HUDEP-2 (cell line): ENCODE measurements at regions not wholly inside any gene's neighbourhood (a gene's known extent, or its start where the extent isn't known, plus 50 kb on each side); places are given as distances from the start of the nearest gene placed in this dataset.

Source experiments
- DNase-seq, 76 experiments: peaks; one replicate each; lab custom pipeline; 2025; ENCODE audit not compliant: unreplicated experiment in 76 of 76; lab: John Stamatoyannopoulos, UW

DNA sequence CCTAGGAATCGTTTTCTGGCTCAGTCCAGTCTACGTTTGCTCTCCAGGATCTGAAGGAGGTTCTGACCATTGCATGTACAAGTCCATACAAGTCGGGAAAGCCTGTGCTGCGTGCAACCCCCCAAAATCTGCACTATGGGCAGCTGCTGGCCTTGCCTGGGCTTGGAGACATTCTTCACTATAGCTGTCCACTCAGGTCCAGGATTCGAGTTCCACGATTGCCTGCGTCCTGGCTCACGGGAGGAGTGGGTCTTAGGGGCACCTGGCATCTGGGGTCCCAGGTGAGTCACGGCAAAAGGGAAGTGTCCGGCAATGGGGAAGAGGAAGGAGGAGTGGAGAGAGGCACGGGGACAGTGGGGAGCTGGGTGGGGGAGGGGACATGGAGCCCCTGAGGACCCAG lies 563.0 kb downstream of the BRD1 start:
- DNase-seq: no peak

DNA sequence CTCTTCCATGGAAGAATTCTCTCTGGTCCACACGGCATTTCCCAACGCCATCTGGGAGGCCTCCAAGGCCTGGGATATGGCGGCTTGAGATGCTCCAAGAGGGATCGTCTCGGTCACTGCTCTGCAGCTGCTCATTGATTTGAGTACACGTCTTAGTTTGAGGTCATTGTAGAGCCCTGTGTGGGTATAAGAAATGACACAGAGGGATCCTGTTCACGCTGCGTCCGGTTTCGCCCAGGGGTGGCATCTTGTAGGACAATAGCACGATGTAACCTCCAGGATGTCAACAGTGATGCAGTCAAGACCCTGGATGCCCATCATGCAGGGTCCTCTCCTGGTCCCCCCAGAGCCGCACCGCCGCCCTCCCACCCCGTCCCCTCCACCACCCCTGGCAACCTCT lies 564.6 kb downstream of the BRD1 start:
- DNase-seq: no peak

DNA sequence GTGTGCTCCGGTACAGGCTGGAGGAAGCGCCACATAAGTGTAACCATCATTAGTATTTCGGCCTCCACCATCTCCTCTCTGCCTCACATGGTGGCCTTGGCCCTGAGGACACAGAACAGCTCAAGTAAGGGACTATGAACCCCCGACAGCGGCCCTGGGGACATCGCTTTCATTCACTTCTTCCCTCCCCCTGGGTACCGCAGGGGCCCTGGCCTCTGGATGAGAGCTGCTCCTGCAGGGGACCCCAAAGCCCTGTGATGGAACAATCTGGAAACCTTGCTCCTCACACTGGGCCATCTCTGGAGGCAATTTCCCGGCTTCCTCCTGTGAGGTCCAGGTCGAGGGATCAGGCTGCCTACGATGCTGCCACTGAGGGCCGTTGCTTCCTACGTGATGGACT lies 565.5 kb downstream of the BRD1 start:
- no peak for DNase-seq

DNA sequence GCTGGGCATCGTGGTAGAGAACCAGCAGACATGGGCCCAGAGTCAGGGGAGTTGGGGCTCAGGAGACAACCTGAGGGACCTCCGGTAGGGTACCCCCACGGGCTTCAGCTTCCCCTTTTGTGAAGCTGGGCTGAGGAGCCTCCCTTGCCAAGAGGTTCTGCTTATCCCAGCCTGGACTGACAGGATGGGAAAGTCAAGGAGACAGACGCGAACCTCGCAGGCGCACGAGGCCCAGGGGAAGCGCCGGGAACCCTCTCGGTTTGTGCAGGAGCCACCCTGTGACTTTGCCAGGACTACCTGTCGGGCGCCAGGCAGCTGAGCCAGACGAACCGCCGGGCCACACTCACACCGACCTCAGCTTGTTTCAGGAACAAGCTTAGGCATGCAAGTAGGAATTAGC lies 566.1 kb downstream of the BRD1 start:
- no peak for DNase-seq

DNA sequence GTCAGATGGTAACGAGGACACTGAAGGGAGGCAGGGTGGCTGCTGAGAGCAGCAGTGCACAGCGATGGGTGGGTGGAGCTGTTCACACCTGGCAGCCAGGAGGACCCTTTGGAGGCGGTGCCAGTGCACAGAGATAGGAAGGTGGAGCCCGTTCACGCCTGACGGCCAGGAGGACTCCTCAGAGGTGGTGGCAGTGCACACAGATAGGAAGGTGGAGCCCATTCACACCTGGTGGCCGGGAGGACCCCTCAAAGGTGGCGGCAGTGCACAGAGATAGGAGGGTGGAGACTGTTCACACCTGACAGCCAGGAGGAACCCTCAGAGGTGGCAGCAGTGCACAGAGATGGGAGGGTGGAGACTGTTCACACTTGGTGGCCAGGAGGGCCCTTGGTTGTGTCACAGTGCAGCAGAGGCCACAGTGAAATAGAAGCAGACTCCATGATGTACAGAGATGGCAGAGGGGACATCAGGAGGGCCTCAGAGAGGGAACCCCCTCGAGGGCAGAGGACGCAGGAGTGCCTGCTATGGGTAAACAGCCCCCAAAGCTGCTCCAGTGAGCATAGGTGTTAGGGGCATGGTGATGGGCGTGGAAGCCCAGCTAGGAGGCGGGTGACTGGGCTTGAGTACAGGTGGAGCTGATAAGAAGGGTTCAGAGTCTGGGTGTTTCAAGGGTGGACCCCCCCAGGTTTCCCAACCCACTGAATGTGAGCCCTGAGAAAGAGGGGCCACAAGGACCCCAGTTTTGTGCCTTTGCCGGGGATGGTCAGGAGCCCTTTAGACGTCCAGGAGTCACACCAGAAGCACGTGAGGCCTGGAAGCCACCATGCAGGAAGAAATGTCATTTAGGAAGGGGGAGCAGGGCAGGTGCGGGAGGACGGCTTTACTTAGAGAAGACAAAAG lies 566.7 kb downstream of the BRD1 start:
- no peak for DNase-seq

DNA sequence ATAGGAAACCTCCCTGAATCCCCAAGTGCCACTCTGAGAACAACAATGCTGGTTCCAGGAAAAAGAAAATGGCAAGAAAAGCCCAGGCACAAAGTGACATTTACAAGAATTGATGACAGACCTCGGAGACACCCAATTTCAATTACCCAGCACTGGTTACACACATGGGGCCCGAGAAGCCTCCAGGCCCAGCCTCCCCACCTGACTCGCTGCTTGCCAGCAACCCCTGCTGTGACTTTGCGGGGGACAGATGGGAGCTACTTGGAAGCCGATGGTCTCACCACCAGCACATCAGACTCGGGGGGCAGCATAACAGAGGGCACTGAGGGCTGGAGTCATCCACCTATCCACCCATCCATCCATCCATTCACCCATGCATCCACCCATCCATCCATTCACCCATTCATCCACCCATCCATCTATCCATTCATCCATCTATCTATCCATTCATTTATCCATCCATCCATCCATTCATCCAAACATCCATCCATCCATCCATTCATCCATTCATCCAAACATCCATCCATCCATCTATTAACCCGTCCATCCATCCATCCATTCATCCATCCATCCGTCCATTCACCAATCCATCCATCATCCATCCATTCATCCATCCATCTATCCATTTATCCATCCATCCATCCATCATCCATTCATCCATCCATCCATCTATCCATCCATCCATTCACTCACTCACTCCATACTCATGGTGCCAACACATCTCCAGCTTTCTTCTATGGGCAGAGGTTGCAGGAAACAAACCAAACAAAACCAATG lies 567.6 kb downstream of the BRD1 start:
- no peak for DNase-seq

DNA sequence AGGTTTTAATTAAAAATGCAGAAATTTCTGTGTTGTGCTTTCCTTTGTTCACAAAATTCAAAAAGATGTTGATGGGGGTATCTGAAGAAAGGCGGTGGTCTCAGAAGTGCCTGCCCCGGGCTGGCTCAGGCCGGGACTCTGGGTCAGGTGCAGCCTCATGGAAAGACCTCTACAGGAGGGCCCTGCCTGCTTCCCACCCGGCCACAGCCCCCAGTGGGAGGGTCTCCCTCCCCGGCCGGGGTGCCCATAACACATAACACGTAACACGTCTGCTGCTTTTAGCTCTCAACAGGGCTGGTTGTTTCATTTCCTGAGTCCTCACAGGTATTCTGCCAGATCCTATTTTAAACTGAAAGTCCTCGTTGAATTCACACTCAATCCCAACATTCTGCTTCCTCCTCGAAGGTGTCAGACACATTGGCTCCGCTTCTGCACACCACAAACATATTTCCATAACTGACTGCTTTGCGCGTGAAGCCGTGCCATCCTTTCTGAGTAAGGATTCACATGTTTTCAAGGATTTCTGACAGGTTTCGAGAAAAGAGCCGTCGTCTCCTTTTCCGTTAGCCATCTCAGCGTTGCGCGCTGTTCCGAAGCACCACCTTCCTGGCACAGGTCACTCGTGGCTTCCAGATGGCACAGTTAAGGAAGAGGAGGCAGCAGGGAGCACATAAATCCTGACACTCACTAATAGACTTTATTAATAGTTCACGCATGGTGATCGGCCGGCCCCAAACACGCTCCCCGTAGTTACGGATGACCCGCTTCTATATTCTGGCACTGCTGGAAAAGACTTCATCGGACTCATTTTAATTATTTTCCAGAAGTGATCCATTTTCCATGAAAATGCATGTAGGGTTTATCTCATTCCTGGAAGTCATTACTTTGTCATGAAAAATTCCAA lies 569.3 kb downstream of the BRD1 start:
- no peak for DNase-seq

DNA sequence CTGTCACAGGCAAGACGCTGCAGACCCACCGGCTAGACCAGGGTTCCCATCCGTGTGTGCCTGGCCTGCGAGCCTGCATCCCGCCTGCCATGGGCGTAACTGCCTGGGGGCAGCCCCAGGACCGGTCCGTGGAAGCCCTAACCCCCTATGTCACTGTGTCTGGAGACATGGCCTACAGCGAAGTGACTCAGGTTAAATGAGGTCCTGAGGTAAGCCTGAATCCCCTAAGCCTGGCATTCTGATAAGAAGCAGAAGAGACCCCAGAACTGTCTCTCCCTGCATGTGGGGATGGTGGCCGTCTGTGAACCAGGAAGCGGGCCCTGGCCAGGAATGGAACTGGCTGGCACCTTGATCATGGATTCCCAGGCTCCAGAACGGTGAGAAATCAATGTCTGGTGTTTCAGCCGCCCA lies 570.1 kb downstream of the BRD1 start:
- no peak for DNase-seq

DNA sequence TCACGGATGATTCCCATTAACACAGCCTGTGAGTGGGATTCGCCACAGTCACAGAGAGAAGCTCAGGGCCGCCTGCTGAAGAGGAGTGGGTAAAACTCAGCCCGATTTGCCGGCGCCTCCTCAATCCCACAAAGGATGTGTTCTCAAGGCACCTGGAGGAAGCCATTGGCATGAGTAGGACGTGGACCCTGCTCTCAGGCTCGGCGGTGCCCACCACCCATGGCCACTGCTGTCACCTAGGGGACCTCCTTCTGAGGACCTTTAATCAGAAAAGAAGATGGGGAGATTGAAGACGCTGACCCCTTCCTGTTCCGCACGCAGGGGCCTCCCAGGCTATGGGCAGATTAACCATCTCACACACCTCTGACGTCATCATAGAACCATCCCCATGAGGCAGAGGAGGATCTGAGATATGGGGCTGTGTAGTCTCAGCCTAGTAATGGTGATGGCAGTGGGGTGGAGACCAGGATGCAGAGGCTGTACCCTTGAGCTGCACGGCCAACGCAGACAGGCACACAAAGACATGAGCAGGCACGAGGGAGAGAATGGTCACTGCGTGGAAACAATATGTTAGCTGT lies 571.8 kb downstream of the BRD1 start:
- DNase-seq: no peak

DNA sequence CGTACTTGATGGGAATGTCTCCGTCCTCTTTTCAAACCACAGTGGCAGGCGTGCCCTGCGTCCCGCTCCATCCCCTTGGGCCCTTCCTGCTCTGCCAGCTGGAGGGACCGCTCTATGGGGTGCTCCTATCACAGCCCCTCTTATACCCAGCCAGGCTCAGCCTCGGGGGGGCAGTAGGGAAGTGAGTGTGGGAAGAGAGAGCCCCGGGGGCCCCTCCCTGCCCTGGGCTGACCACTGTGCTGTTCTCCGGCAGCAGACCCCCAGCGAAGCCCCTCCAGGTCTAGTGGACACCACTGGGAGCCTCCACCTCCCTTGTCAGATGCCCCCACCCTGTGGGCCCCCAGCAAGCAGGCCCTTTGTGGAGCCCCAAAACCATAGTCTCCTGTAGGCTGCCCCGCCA lies 572.5 kb downstream of the BRD1 start:
- no peak for DNase-seq

DNA sequence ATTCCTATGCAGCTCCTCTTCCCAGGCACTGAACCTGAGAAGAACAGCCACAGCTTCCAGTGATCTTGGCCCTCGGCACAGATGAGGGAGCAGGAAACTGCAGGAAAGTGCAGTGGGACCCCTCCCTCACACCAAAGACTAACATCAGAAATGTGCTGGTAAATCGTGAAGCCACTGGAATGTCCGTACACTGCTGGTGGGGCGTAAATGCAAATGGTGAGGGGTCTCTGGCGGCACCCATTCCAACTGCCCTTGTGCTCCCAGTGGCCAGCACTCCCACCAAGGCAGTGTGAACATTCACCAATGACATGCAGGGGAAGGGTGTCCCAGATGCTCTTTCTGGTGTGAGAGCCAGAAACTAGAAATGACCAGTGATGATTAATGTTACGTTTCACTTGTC lies 574.0 kb downstream of the BRD1 start:
- no peak for DNase-seq

DNA sequence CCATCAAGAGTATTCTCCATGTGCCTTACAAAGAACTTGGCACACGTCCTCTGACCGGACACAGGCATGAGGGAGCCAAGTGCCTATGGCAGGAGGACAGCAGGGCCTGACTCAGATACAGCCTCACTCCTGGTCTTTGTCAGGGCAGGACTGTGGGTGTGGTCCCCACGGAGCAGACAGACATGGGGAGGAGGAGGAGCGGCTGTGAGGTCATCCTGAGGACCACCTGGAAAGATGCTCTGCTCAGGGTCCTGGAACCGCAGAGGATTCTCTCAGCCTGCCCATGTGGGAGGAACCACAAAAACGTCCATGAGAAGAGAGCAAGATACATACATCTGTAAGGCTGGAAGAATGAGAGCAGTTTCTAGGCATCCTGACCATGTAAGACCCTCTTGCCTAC lies 576.3 kb downstream of the BRD1 start:
- DNase-seq: no peak

DNA sequence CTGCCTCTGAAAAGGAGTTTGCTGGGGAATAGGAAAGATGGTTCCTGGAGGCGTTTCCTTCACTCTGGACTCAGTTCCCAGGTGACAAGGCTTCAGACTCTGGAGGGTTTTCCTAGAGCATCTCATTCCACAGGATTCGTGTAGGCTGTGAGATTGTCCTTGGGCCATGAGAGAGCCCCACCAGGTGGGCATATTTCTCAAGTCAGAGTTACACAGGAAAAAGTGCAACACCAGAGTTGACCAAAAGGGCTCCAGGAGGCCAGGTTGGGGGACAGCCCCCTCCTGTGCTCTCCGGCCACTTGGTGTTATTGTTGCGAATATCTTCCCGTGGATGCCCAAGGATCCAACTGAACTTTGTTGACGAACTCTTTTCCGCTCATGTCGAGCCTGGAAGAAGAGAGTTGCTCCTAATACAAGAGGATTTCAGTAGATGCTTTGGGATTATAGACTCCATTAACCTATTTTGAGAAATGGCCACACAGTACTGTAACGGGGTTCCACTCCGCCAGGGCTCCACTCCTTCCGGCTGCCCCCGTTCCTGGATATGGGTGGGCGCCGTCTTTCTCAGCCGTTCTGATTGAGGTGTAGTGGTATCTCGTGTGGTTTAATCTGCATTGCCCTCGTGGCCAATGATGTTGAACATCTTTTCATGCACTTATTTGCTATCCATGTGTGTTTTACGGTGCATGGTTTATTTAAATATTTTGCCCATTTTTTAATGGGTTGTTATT lies 580.3 kb downstream of the BRD1 start:
- no peak for DNase-seq

DNA sequence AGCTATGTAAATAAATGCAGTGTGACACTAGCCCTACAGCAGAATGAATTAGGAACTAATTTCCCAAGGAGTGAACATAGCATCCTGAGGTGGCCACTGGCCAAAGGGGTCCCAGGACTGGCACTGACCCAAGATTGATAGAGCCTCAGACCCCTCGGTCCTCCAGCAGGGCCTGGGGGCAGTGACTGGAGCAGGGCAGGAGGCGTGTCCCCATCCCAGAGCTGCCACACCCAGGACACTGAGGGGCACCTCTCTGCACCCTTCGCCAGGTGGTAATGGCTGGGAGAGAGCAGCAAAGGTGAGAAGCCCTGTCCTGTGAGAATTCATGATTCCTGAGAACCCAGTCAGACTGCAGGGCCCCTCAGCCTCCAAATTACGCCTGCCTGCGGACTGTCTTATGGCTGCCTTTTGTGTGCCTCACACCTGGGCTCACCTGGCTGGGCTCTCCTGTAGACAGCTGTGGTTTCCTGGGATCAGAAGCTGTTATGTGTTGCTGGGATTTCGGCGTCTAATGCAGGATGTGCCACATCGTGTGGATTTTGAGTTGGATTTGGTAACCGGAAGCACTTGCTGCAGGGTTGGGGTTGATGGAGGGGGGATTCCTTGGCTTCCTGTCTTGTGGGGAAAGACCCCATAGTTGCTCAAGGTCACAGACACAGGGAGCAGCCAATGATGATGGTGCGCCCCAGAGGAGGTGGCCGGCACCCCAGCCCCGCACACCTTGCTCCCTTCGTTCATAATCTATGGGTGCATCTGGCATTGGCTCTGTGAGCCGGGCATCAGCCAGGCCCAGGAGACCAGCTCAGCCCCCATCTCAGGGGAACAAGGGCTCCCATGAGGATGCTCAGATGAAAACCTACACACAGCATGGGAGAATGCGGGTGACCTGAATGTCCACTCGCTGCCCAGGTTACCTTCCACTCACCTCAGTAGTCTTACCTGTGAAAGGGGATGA lies 582.9 kb downstream of the BRD1 start:
- no peak for DNase-seq

DNA sequence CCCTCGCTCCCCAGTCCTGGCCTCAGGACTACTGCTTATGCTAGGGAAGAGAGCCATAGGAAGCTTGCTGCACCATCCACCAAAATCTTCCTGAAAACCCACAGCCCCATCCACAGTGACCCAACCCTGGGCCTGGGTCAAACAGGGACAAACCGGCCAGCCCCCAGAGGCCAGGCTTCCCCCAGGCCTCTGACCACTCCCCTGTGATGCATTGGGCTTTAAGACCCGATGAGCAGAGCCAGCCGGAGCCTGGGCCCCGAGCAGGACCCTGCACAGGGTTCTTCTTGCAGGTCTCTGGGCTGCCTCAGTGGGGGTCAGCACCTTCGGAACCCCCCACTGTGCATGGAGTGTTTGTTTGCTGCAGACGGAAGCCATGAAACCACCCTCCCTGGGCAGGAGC lies 583.7 kb downstream of the BRD1 start:
- no peak for DNase-seq

DNA sequence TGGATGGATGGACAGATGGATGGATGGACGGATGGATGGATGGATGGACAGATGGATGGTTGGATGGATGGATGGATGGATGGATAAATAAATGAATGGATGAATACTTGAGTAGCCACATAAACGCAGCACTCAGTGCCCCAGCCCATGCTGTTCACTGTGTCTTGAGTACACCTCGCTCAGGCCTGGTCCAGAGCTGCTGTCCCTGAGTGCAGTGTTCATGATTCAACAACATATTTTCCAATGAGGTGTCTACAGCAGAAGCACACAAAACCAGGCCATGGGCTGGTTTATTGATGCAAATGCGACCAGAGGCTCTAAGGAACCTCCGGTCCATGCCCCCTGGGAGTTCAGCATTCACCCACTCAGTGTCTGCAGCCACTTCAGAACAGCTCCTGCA lies 584.3 kb downstream of the BRD1 start:
- no peak for DNase-seq

DNA sequence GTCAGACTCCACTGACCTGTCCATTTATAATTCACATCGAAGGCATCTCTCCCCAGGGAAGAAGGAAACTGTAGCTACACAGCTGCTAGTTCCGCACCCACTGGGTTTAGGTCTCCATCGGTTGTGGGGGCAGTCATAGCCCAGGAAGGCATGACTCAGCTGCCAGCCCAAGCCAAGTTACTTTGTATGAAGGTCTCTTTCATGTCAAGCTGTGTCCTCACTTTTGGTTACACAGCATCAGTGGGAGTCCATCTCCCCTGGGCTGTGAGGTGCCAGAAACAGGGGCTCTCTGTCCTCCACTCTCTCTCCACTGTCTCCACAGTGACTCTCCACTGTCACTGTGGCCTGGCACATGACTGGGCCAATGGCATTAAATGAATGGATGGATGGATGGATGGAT lies 585.2 kb downstream of the BRD1 start:
- no peak for DNase-seq

DNA sequence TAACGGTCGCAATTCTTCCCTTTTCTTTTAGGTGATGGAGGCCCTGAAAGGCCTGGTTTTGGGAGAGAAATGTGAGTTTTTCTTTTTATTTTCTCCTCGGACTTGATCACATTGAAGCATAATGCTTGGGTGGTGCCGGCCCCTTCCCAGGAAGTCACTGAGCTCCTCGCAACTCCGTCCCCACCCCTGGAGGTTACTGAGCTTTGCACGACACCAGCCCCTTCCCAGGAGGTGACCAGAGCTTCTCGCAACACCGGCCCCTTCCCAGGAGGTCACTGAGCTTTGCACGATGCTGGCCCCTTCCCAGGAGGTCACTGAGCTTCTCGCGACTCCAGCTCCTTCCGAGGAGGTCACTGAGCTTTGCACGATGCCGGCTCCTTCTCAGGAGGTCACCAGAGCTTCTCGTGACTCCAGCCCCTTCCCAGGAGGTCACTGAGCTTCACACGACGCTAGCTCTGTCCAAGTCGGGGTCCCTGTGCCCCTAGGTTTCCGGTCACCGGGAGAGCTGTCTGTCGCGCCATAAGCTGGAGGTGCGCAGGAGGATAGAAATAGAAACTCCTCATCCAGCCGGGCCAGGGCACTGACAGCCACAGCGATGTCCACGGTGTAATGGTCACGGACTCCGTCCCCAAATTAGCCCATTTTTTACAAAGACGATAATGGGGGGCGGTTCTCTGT lies 586.4 kb downstream of the BRD1 start:
- no peak for DNase-seq
